22Rv1 (cell line): ENCODE measurements at regions not wholly inside any gene's neighbourhood (a gene's known extent, or its start where the extent isn't known, plus 50 kb on each side); places are given as distances from the start of the nearest gene placed in this dataset.
"Not testable (repeated sequence)": the region's sequence is repeated elsewhere in the genome, so short reads cannot be mapped to it uniquely, and the experiment has no call there.

Source experiments
- H3K27ac ChIP-seq: fragments of 450-650 bp; 2 replicates; pipeline ENCODE4 v1.5.1; 2017
- CTCF ChIP-seq: fragments of 450-650 bp; IDR thresholded peaks from 2 replicates; pipeline ENCODE4 v1.5.1; 2017; ENCODE audit warnings: mild to moderate bottlenecking
- ZFX ChIP-seq: fragments of 450-650 bp; IDR thresholded peaks from 2 replicates; pipeline ENCODE4 v1.6.1; 2017; ENCODE audit warnings: antibody characterized with exemption, borderline replicate concordance

GRCh38 chr3:177352424-177352823 is 155.1 kb upstream of the TBL1XR1 start:
- no peak overlapping the region for H3K27ac ChIP-seq
- no peak for TF ChIP-seq CTCF
- no peak for TF ChIP-seq ZFX

DNA sequence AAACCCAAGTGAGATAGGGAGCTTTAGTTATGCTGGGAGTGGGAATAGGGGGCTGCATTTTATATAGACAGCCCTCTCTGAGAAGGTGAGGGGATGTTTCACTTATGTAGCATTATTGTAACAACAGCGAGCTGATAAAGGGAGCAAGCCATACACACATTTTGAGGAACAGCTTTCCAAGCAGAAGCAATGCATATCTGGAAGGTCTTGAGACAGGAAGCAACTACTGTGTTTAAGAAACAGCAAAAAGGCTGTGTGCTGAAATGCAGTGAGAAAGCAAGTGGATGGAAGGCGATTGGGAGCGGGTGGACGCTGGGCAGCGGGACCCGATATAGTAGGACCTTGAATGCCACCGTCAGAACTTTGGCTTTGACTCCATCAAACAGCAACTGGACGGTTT is 155.9 kb upstream of the TBL1XR1 start:
- TF ChIP-seq ZFX = no peak
- no peak for TF ChIP-seq CTCF
- no peak overlapping the region for H3K27ac ChIP-seq

- H3K27ac ChIP-seq = not testable (repeated sequence)
Observed at GRCh38 chr3:177353879-177354278, 156.6 kb upstream of the TBL1XR1 start.

- H3K27ac ChIP-seq = no peak overlapping the region
- TF ChIP-seq CTCF (no peak), ZFX (no peak)
Observed at GRCh38 chr3:177354466-177354865, 157.2 kb upstream of the TBL1XR1 start.

- no peak for TF ChIP-seq CTCF
- TF ChIP-seq ZFX = no peak
- H3K27ac ChIP-seq = no peak overlapping the region
Observed at GRCh38 chr3:177356113-177356512, 158.8 kb upstream of the TBL1XR1 start.

DNA sequence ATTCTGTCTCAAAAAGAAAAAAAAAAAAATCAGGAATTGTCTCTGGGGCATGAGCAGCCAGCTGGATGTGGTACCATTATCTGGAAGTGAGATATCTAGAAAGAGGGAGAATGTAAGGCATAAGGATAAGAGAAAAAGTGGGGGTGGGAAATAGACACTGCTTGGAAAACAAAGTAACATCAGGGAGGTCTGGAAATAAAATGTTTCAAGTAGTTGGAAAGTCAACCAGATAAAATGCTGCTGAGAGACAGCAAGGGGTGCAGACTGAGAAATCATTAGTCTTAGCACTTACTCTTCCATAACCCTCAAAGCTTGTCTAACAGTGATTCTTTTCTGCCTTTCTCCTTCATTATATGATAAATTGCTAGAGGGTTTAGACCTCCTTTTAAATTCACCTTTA is 159.7 kb upstream of the TBL1XR1 start:
- peak overlapping the region; percentile 97 for H3K27ac ChIP-seq
- no peak for TF ChIP-seq ZFX
- no peak for TF ChIP-seq CTCF

DNA sequence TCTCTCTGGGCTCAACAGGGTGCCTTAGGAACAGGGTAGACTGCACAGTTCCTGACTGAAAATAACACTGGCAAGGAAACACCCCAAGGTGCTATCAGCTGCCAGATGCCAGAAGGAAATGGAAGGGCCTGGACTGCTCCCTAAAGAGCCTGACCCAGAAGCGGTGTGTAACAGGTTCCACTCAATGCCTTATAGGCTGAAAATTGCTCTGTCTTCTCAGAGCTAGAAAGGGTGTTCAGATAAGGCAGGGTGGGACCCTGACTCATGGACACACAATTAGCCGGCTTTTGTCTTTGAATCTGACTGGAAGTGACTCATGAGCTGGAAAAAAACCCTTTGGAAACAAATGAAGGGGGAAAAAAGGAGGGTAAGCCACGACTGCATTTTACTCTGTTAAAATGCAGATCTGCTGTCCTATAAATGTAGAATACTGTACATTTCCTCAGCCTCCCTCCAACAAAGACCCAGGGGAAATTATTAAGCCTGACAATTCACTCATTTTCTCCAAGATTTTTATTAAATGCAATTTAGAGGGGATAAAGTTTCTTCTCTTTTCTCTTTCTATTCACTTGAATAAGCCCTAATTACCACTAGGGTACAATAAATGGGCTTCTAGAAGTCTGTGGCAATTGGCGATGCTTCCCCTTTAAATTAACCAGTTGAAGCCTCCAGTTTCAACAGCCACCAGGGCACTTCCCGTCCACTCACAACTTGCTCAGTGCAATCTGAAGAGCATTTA is 160.2 kb upstream of the TBL1XR1 start:
- no peak for TF ChIP-seq ZFX
- no peak for TF ChIP-seq CTCF
- H3K27ac ChIP-seq = peak overlapping the region; percentile 97
